H1 (cell line): ENCODE measurements at regions not wholly inside any gene's neighbourhood (a gene's known extent, or its start where the extent isn't known, plus 50 kb on each side); places are given as distances from the start of the nearest gene placed in this dataset.

Experiments used
- CTCF ChIA-PET: fragments of 300-600 bp; sonication (Branson Sonifier 250); formaldehyde crosslinking; loops from one replicate; lab custom pipeline; 2021; ENCODE audit not compliant: partially characterized antibody; lab: Charles Lee
- POLR2A ChIA-PET: fragments of 300-600 bp; sonication (Branson Sonifier 250); formaldehyde crosslinking; loops from one replicate; lab custom pipeline; 2021; ENCODE audit warnings: inconsistent platforms; ENCODE audit not compliant: partially characterized antibody; lab: Charles Lee
- DNase-seq, 2 experiments: peaks; one replicate each; pipeline versions ENCODE4 v3.0.0 to v3.0.0-alpha.2; 2010 to 2022; ENCODE audit warnings: low spot score in 2 of 2, low read depth in 1 of 2, mixed read lengths in 1 of 2
- FAIRE-seq: peaks from 2 replicates; lab custom pipeline; 2011; peaks lifted over from hg19 to GRCh38; lab: Jason Lieb, UNC
- H2AFZ ChIP-seq: 2 replicates; pipeline ENCODE4 v1.8.1; 2012; ENCODE audit warnings: low read length, inconsistent platforms
- H2AK5ac ChIP-seq: 2 replicates; pipeline ENCODE4 v1.6.1; 2013; ENCODE audit warnings: low read depth, low read length
- H2BK120ac ChIP-seq: replicated peaks from 2 replicates; pipeline ENCODE3; 2013; ENCODE audit warnings: low read depth, low read length, inconsistent platforms
- H2BK12ac ChIP-seq: 2 replicates; pipeline ENCODE4 v1.6.1; 2013; ENCODE audit warnings: low read depth, low read length
- H2BK15ac ChIP-seq: 2 replicates; pipeline ENCODE4 v1.6.1; 2013; ENCODE audit warnings: low read length
- H2BK20ac ChIP-seq: 2 replicates; pipeline ENCODE4 v1.6.1; 2013; ENCODE audit warnings: low read length
- H2BK5ac ChIP-seq: 2 replicates; pipeline ENCODE4 v1.6.1; 2013; ENCODE audit warnings: low read depth, low read length
- H3K14ac ChIP-seq: 2 replicates; pipeline ENCODE4 v1.6.1; 2013; ENCODE audit warnings: inconsistent platforms; ENCODE audit not compliant: insufficient read length
- H3K18ac ChIP-seq: 2 replicates; pipeline ENCODE4 v1.6.1; 2013; ENCODE audit warnings: low read length; ENCODE audit errors: extremely low read depth
- H3K23ac ChIP-seq: 2 replicates; pipeline ENCODE4 v1.6.1; 2013; ENCODE audit warnings: inconsistent platforms; ENCODE audit not compliant: insufficient read length
- H3K23me2 ChIP-seq: 2 replicates; pipeline ENCODE4 v1.6.1; 2013; ENCODE audit warnings: low read depth, low read length
- H3K27ac ChIP-seq: 2 replicates; pipeline ENCODE4 v1.6.1; 2011; ENCODE audit warnings: low read depth, low read length, inconsistent platforms
- H3K27me3 ChIP-seq, 4 experiments: replicated peaks in 1 of 4; 1 replicate in 1 of 4; 2 replicates in 3 of 4; pipeline versions ENCODE4 v1.6.1 to v1.8.1; 2011 to 2013; ENCODE audit warnings: low read length in 3 of 4, mild to moderate bottlenecking in 3 of 4, inconsistent platforms in 2 of 4, mixed read lengths in 2 of 4, moderate library complexity in 1 of 4; ENCODE audit not compliant: control insufficient read depth in 3 of 4, insufficient read depth in 3 of 4; ENCODE audit errors: extremely low read depth in 1 of 4
- H3K36me3 ChIP-seq, 4 experiments: 2 replicates each; pipeline versions ENCODE4 v1.6.1 to v1.8.1; 2011 to 2013; ENCODE audit warnings: mild to moderate bottlenecking in 4 of 4, low read length in 3 of 4, moderate library complexity in 2 of 4, control low read depth in 1 of 4, inconsistent platforms in 1 of 4; ENCODE audit not compliant: insufficient read depth in 4 of 4, control insufficient read depth in 2 of 4
- H3K4ac ChIP-seq: replicated peaks from 2 replicates; pipeline ENCODE3; 2013; ENCODE audit warnings: low read length, low read depth, mixed read lengths, inconsistent platforms; ENCODE audit not compliant: insufficient read length
- H3K4me1 ChIP-seq, 4 experiments: replicated peaks in 1 of 4; 1 replicate in 1 of 4; 2 replicates in 3 of 4; pipeline versions ENCODE4 v1.6.1 to v1.8.1; 2011 to 2013; ENCODE audit warnings: low read length in 3 of 4, inconsistent platforms in 2 of 4, mixed read lengths in 1 of 4; ENCODE audit not compliant: insufficient read depth in 4 of 4, control insufficient read depth in 3 of 4
- H3K4me2 ChIP-seq, 2 experiments: 2 replicates each; pipeline versions ENCODE4 v1.6.1 to v1.8.1; 2011 to 2013; ENCODE audit warnings: low read depth in 2 of 2, low read length in 2 of 2, control low read depth in 1 of 2, inconsistent platforms in 1 of 2, mild to moderate bottlenecking in 1 of 2; ENCODE audit not compliant: insufficient read depth in 1 of 2
- H3K4me3 ChIP-seq, 4 experiments: fragments of 200-600, 300-600 bp in 1 of 4; sonication (generic), shearing (Covaris generic), sonication (Bioruptor Twin) in 1 of 4; 2 replicates each; pipeline versions ENCODE4 v1.5.1 to v1.8.1; 2011 to 2016; ENCODE audit warnings: low read length in 4 of 4, low read depth in 3 of 4, control low read depth in 2 of 4, inconsistent platforms in 2 of 4, mild to moderate bottlenecking in 2 of 4, mixed read lengths in 1 of 4, moderate library complexity in 1 of 4; ENCODE audit not compliant: insufficient read depth in 2 of 4; ENCODE audit errors: extremely low read depth in 1 of 4
- H3K56ac ChIP-seq: replicated peaks from 2 replicates; pipeline ENCODE3; 2013; ENCODE audit warnings: low read depth, mild to moderate bottlenecking, mixed read lengths, low read length, inconsistent platforms; ENCODE audit not compliant: insufficient read length
- H3K79me1 ChIP-seq: 2 replicates; pipeline ENCODE4 v1.6.1; 2013; ENCODE audit warnings: low read depth, low read length, control low read depth
- H3K79me2 ChIP-seq, 2 experiments: 2 replicates each; pipeline versions ENCODE4 v1.6.1 to v1.8.1; 2012 to 2013; ENCODE audit warnings: low read length in 2 of 2, mild to moderate bottlenecking in 2 of 2, inconsistent platforms in 1 of 2; ENCODE audit not compliant: insufficient read depth in 2 of 2, control insufficient read depth in 1 of 2
- H3K9ac ChIP-seq, 4 experiments: replicated peaks in 1 of 4; 1 replicate in 1 of 4; 2 replicates in 3 of 4; pipeline versions ENCODE4 v1.6.1 to v1.8.1; 2011 to 2013; ENCODE audit warnings: low read depth in 3 of 4, low read length in 3 of 4, control low read depth in 2 of 4, mild to moderate bottlenecking in 2 of 4, moderate library complexity in 2 of 4, inconsistent platforms in 1 of 4; ENCODE audit errors: extremely low read depth in 1 of 4
- H3K9me3 ChIP-seq, 2 experiments: 2 replicates each; pipeline versions ENCODE4 v1.6.1 to v1.8.1; 2012 to 2013; ENCODE audit warnings: mild to moderate bottlenecking in 2 of 2, moderate library complexity in 2 of 2, control low read depth in 1 of 2, inconsistent platforms in 1 of 2, low read depth in 1 of 2, low read length in 1 of 2, mixed read lengths in 1 of 2; ENCODE audit not compliant: insufficient read depth in 2 of 2
- H4K20me1 ChIP-seq, 2 experiments: replicated peaks in 1 of 2; 2 replicates each; pipeline versions ENCODE3 to v1.8.1; 2011 to 2013; ENCODE audit warnings: inconsistent platforms in 2 of 2, low read length in 2 of 2, mild to moderate bottlenecking in 1 of 2; ENCODE audit not compliant: insufficient read depth in 2 of 2, control insufficient read depth in 1 of 2
- H4K5ac ChIP-seq: 2 replicates; pipeline ENCODE4 v1.6.1; 2013; ENCODE audit warnings: low read length, low read depth, mixed read lengths, inconsistent platforms; ENCODE audit not compliant: insufficient read length
- H4K8ac ChIP-seq: 2 replicates; pipeline ENCODE4 v1.8.0; 2013; ENCODE audit warnings: mild to moderate bottlenecking, moderate library complexity, low read length, inconsistent platforms; ENCODE audit not compliant: insufficient read depth; ENCODE audit errors: extremely low read depth
- H4K91ac ChIP-seq: replicated peaks from 2 replicates; pipeline ENCODE3; 2013; ENCODE audit warnings: low read length, mixed read lengths, inconsistent platforms; ENCODE audit not compliant: insufficient read length
- BCL11A ChIP-seq, 2 experiments: IDR thresholded peaks; one replicate each; pipeline ENCODE4 v1.6.1; 2011; ENCODE audit warnings: low read depth in 2 of 2, low read length in 2 of 2, mild to moderate bottlenecking in 2 of 2
- EGR1 ChIP-seq: IDR thresholded peaks from 2 replicates; pipeline ENCODE4 v1.6.1; 2011; ENCODE audit warnings: low read depth, low read length, borderline replicate concordance
- EZH2 ChIP-seq: fragments of 200-600 bp; sonication (generic); IDR thresholded peaks from 2 replicates; pipeline ENCODE4 v1.7.1; 2012; ENCODE audit warnings: low read depth, mild to moderate bottlenecking, moderate library complexity, low read length, inconsistent platforms; ENCODE audit not compliant: severe bottlenecking
- GTF2F1 ChIP-seq: IDR thresholded peaks from 2 replicates; pipeline ENCODE4 v1.6.1; 2012; ENCODE audit warnings: low read depth, low read length, improper control_type of control experiment, borderline replicate concordance
- HDAC6 ChIP-seq: IDR thresholded peaks from one replicate; pipeline ENCODE4 v1.7.1; 2012; ENCODE audit warnings: low read depth, mild to moderate bottlenecking, inconsistent platforms, low read length, moderate library complexity
- NANOG ChIP-seq: IDR thresholded peaks from 2 replicates; pipeline ENCODE4 v1.6.1; 2011; ENCODE audit warnings: low read length, low read depth, mild to moderate bottlenecking, inconsistent platforms; ENCODE audit not compliant: insufficient read depth, poor library complexity, severe bottlenecking
- NRF1 ChIP-seq: IDR thresholded peaks from 2 replicates; pipeline ENCODE4 v1.6.1; 2011; ENCODE audit warnings: mild to moderate bottlenecking, low read depth, low read length, improper control_type of control experiment
- PHF8 ChIP-seq: fragments of 200-600 bp; sonication (generic); conservative IDR thresholded peaks from 2 replicates; pipeline ENCODE4 v1.7.1; 2012; ENCODE audit warnings: low read depth, mild to moderate bottlenecking, inconsistent platforms, low read length, moderate library complexity
- SP1 ChIP-seq: IDR thresholded peaks from 2 replicates; pipeline ENCODE4 v1.6.1; 2011; ENCODE audit warnings: low read depth, low read length
- SRF ChIP-seq: IDR thresholded peaks from 2 replicates; pipeline ENCODE4 v1.6.1; 2011; ENCODE audit warnings: mild to moderate bottlenecking, low read depth, low read length, moderate library complexity
- ZNF274 ChIP-seq: IDR thresholded peaks from 2 replicates; pipeline ENCODE4 v1.7.0; 2012; ENCODE audit warnings: low read length, borderline replicate concordance; ENCODE audit errors: extremely low read depth
- WGBS, 2 experiments: shearing (Covaris generic) in 1 of 2; methylation state at CpG; one replicate each; pipeline versions ENCODE4 v1.1.6 to v1.1.7; 2013 to 2015; ENCODE audit warnings: low lambda C conversion rate in 2 of 2, mixed read lengths in 2 of 2, inconsistent platforms in 1 of 2, low coverage in 1 of 2, missing lambda C conversion rate in 1 of 2; ENCODE audit not compliant: insufficient replicate concordance in 2 of 2, insufficient coverage in 1 of 2, insufficient read length in 1 of 2; ENCODE audit errors: extremely low coverage in 1 of 2, missing lambda C conversion rate in 1 of 2; 5-methylcytosine and 5-hydroxymethylcytosine counted together
- TF ChIP-seq, protein P1 (sequence below): IDR thresholded peaks from 2 replicates; pipeline ENCODE4 v1.6.1; 2012; ENCODE audit warnings: inconsistent platforms
- TF ChIP-seq, protein P2 (sequence below): IDR thresholded peaks from 2 replicates; pipeline ENCODE4 v1.6.1; 2012; ENCODE audit warnings: low read length, inconsistent platforms

DNA sequence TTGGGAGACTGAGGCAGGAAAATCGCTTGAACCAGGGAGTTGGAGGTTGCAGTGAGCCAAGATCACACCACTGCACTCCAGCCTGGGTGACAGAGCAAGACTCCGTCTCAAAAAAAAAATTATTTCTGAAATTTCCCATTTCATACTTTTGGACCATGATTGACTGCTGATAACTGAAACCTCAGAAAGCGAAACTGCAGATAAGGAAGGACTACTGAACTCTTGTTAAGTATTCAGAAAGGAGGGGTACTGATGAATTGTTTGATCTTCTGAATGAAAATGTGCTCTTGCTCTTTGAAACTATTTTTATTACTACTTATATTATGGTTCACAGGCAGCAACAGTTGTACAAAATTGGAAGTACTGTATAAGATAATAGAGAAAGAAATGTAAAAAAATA, 69.0 kb downstream of the HDGFL1 start:
- H3K18ac ChIP-seq = no peak overlapping the region
- H3K9me3 ChIP-seq = no peaks in the 10 kb centered on the region
- FAIRE-seq (no peak), DNase-seq (no peak)
- H4K20me1 ChIP-seq = no peaks in the 10 kb centered on the region
- no peak overlapping the region for H3K27ac ChIP-seq
- ChIA-PET POLR2A (no interaction called here), CTCF (no interaction called here)
- no peak overlapping the region for H2AFZ ChIP-seq
- no peaks in the 10 kb centered on the region for H3K79me1 ChIP-seq
- H4K8ac ChIP-seq = no peak overlapping the region
- H3K56ac ChIP-seq = no peak overlapping the region
- WGBS, 2 experiments = 84% methylated on average over 3 of the region's 3 CpGs; no CpG with 5 or more reads in 1 of the 2 experiments
- no peak overlapping the region for H3K9ac ChIP-seq
- H3K4me1 ChIP-seq = no peaks in the 10 kb centered on the region
- no peak overlapping the region for H2BK120ac ChIP-seq
- no peak overlapping the region for H3K4ac ChIP-seq
- H4K5ac ChIP-seq = no peak overlapping the region
- H3K4me2 ChIP-seq = no peak overlapping the region
- no peak overlapping the region for H4K91ac ChIP-seq
- H2BK15ac ChIP-seq = no peak overlapping the region
- no peaks in the 10 kb centered on the region for H3K36me3 ChIP-seq
- no peak overlapping the region for H2BK12ac ChIP-seq
- no peak overlapping the region for H3K4me3 ChIP-seq
- TF ChIP-seq SP1 (no peak), HDAC6 (no peak), NRF1 (no peak), GTF2F1 (no peak), NANOG (no peak), EGR1 (no peak), BCL11A (IDR thresholded peaks at IDR 0.05; ENCODE audit: low read depth in 2 of 2, low read length in 2 of 2) (no peak), EZH2 (no peak), PHF8 (no peak), ZNF274 (no peak), SRF (no peak)
- TF ChIP-seq, protein P1, sequence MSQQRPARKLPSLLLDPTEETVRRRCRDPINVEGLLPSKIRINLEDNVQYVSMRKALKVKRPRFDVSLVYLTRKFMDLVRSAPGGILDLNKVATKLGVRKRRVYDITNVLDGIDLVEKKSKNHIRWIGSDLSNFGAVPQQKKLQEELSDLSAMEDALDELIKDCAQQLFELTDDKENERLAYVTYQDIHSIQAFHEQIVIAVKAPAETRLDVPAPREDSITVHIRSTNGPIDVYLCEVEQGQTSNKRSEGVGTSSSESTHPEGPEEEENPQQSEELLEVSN = no peak
- TF ChIP-seq, protein P2, sequence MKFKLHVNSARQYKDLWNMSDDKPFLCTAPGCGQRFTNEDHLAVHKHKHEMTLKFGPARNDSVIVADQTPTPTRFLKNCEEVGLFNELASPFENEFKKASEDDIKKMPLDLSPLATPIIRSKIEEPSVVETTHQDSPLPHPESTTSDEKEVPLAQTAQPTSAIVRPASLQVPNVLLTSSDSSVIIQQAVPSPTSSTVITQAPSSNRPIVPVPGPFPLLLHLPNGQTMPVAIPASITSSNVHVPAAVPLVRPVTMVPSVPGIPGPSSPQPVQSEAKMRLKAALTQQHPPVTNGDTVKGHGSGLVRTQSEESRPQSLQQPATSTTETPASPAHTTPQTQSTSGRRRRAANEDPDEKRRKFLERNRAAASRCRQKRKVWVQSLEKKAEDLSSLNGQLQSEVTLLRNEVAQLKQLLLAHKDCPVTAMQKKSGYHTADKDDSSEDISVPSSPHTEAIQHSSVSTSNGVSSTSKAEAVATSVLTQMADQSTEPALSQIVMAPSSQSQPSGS = no peak
- H2BK20ac ChIP-seq = no peak overlapping the region
- no peak overlapping the region for H2BK5ac ChIP-seq
- H3K23me2 ChIP-seq = no peaks in the 10 kb centered on the region
- no peaks in the 10 kb centered on the region for H3K79me2 ChIP-seq
- H3K27me3 ChIP-seq = no peaks in the 10 kb centered on the region
- no peak overlapping the region for H3K14ac ChIP-seq
- H2AK5ac ChIP-seq = no peak overlapping the region
- H3K23ac ChIP-seq = no peak overlapping the region
